IMR-90 (cell line): ENCODE measurements at regions not wholly inside any gene's neighbourhood (a gene's known extent, or its start where the extent isn't known, plus 50 kb on each side); places are given as distances from the start of the nearest gene placed in this dataset.

Experiments used
- ATAC-seq: fragments of 200-7000 bp; cut with Tn5 transposase; 2 replicates; pipeline ENCODE4 v1.9.1; 2020; ENCODE audit warnings: low read depth, mild to moderate bottlenecking, moderate library complexity
- BruUV-seq: library from RNA; stranded (reverse); fragments of 400-500 nt; replicated peaks from 2 replicates; lab custom pipeline; 2021; lab: Mats Ljungman, UMichigan
- CTCF ChIA-PET: fragments of 300-600 bp; formaldehyde crosslinking; extraction: SDS; loops from one replicate; lab custom pipeline; 2021; ENCODE audit warnings: antibody characterized with exemption; lab: Yijun Ruan, JAX
- POLR2A ChIA-PET: fragments of 300-600 bp; sonication (Branson Sonifier 250); formaldehyde crosslinking; loops from one replicate; lab custom pipeline; 2022; ENCODE audit warnings: antibody characterized with exemption; ENCODE audit not compliant: unreplicated experiment; lab: Charles Lee
- DNase-seq: peaks from one replicate; pipeline ENCODE4 v3.0.0; 2013
- H2AFZ ChIP-seq: replicated peaks from 2 replicates; pipeline ENCODE3; 2013; ENCODE audit warnings: low read length, mild to moderate bottlenecking; ENCODE audit not compliant: poor library complexity
- H2AK5ac ChIP-seq: 2 replicates; pipeline ENCODE4 v1.6.1; 2013; ENCODE audit warnings: low read depth, low read length, inconsistent platforms
- H2AK9ac ChIP-seq: replicated peaks from 2 replicates; pipeline ENCODE3; 2013; ENCODE audit warnings: mild to moderate bottlenecking, low read depth, low read length, moderate library complexity; ENCODE audit not compliant: poor library complexity
- H2BK120ac ChIP-seq: 2 replicates; pipeline ENCODE4 v1.6.1; 2013; ENCODE audit warnings: low read depth, low read length, inconsistent platforms
- H2BK15ac ChIP-seq: 3 replicates; pipeline ENCODE4 v1.6.1; 2013; ENCODE audit warnings: low read depth, low read length, inconsistent platforms
- H2BK20ac ChIP-seq: 2 replicates; pipeline ENCODE4 v1.6.1; 2013; ENCODE audit warnings: low read depth, mild to moderate bottlenecking, inconsistent platforms, low read length, moderate library complexity
- H2BK5ac ChIP-seq: 2 replicates; pipeline ENCODE4 v1.6.1; 2013; ENCODE audit warnings: mild to moderate bottlenecking, low read depth, low read length, inconsistent platforms; ENCODE audit not compliant: poor library complexity, severe bottlenecking
- H3K14ac ChIP-seq: replicated peaks from 2 replicates; pipeline ENCODE4 v1.6.1; 2013; ENCODE audit warnings: low read depth, low read length, inconsistent platforms
- H3K18ac ChIP-seq: 2 replicates; pipeline ENCODE4 v1.6.1; 2013; ENCODE audit warnings: low read depth, low read length, control low read depth
- H3K23ac ChIP-seq: 2 replicates; pipeline ENCODE4 v1.6.1; 2013; ENCODE audit warnings: low read depth, low read length, inconsistent platforms
- H3K27ac ChIP-seq: 2 replicates; pipeline ENCODE4 v1.5.1; 2013; ENCODE audit warnings: mild to moderate bottlenecking, control low read depth, low read length; ENCODE audit not compliant: insufficient read depth
- H3K27me3 ChIP-seq: 2 replicates; pipeline ENCODE4 v1.6.1; 2013; ENCODE audit warnings: low read length; ENCODE audit not compliant: control insufficient read depth, insufficient read depth
- H3K36me3 ChIP-seq: 2 replicates; pipeline ENCODE4 v1.6.1; 2013; ENCODE audit warnings: low read length, mixed read lengths; ENCODE audit not compliant: control insufficient read depth, insufficient read depth
- H3K4ac ChIP-seq: 2 replicates; pipeline ENCODE4 v1.6.1; 2013; ENCODE audit warnings: low read depth, low read length, inconsistent platforms
- H3K4me1 ChIP-seq: 2 replicates; pipeline ENCODE4 v1.6.1; 2013; ENCODE audit warnings: low read length, mixed read lengths; ENCODE audit not compliant: control insufficient read depth, insufficient read depth
- H3K4me2 ChIP-seq: 2 replicates; pipeline ENCODE4 v1.6.1; 2013; ENCODE audit warnings: low read depth, mild to moderate bottlenecking, control low read depth, low read length, moderate library complexity
- H3K4me3 ChIP-seq: 2 replicates; pipeline ENCODE4 v1.5.1; 2013; ENCODE audit warnings: low read depth, mild to moderate bottlenecking, control low read depth, low read length, moderate library complexity; ENCODE audit not compliant: insufficient read depth
- H3K56ac ChIP-seq: 2 replicates; pipeline ENCODE4 v1.6.1; 2013; ENCODE audit warnings: low read length, inconsistent platforms; ENCODE audit not compliant: insufficient read depth; ENCODE audit errors: extremely low read depth
- H3K79me1 ChIP-seq, 2 experiments: 2 replicates each; pipeline ENCODE4 v1.6.1; 2013; ENCODE audit warnings: low read length in 2 of 2, inconsistent platforms in 1 of 2, low read depth in 1 of 2
- H3K9ac ChIP-seq: 2 replicates; pipeline ENCODE4 v1.6.1; 2013; ENCODE audit warnings: low read depth, low read length, control low read depth
- H3K9me1 ChIP-seq: 2 replicates; pipeline ENCODE4 v1.6.1; 2013; ENCODE audit warnings: low read length, inconsistent platforms; ENCODE audit not compliant: insufficient read depth
- H3K9me3 ChIP-seq: 2 replicates; pipeline ENCODE4 v1.6.1; 2013; ENCODE audit warnings: low read length; ENCODE audit not compliant: control insufficient read depth, insufficient read depth
- H4K20me1 ChIP-seq: 2 replicates; pipeline ENCODE4 v1.6.1; 2013; ENCODE audit warnings: low read length, inconsistent platforms; ENCODE audit not compliant: insufficient read depth
- H4K5ac ChIP-seq: 2 replicates; pipeline ENCODE4 v1.6.1; 2013; ENCODE audit warnings: mild to moderate bottlenecking, low read depth, low read length, control low read depth
- H4K8ac ChIP-seq, 2 experiments: 2 replicates each; pipeline ENCODE4 v1.6.1; 2013; ENCODE audit warnings: low read depth in 2 of 2, low read length in 2 of 2, control low read depth in 1 of 2, inconsistent platforms in 1 of 2
- H4K91ac ChIP-seq: 2 replicates; pipeline ENCODE4 v1.6.1; 2013; ENCODE audit warnings: low read depth, low read length, inconsistent platforms; ENCODE audit not compliant: insufficient read depth
- BHLHE40 ChIP-seq: fragments of 150-350 bp; IDR thresholded peaks from 2 replicates; pipeline ENCODE4 v1.6.1; 2016; ENCODE audit warnings: mild to moderate bottlenecking, low read depth, low read length
- CEBPB ChIP-seq: IDR thresholded peaks from 2 replicates; pipeline ENCODE4 v1.6.1; 2012; ENCODE audit warnings: low read depth, low read length, improper control_type of control experiment
- FOS ChIP-seq: fragments of 150-350 bp; IDR thresholded peaks from 2 replicates; pipeline ENCODE4 v1.6.1; 2016; ENCODE audit warnings: low read depth, low read length
- MAFK ChIP-seq: IDR thresholded peaks from 2 replicates; pipeline ENCODE4 v1.6.1; 2012; ENCODE audit warnings: low read depth, low read length, improper control_type of control experiment
- MAZ ChIP-seq: IDR thresholded peaks from 2 replicates; pipeline ENCODE4 v1.6.1; 2012; ENCODE audit warnings: low read depth, mild to moderate bottlenecking, low read length, improper control_type of control experiment, moderate library complexity, borderline replicate concordance
- POLR2A ChIP-seq: IDR thresholded peaks from 2 replicates; pipeline ENCODE4 v1.6.1; 2012; ENCODE audit warnings: mild to moderate bottlenecking, low read depth, low read length
- RAD21 ChIP-seq: IDR thresholded peaks from 2 replicates; pipeline ENCODE4 v1.6.1; 2012; ENCODE audit warnings: low read length, improper control_type of control experiment
- RCOR1 ChIP-seq: IDR thresholded peaks from 2 replicates; pipeline ENCODE4 v1.6.1; 2012; ENCODE audit warnings: mild to moderate bottlenecking, low read length, improper control_type of control experiment; ENCODE audit not compliant: insufficient replicate concordance
- RFX5 ChIP-seq: IDR thresholded peaks from 2 replicates; pipeline ENCODE4 v1.8.0; 2012; ENCODE audit warnings: low read depth, mild to moderate bottlenecking, low read length, moderate library complexity
- SMC3 ChIP-seq: fragments of 150-350 bp; IDR thresholded peaks from 2 replicates; pipeline ENCODE4 v1.6.1; 2016; ENCODE audit warnings: low read depth, mild to moderate bottlenecking, antibody characterized with exemption, low read length, moderate library complexity
- WGBS, 2 experiments: methylation state at CpG; one replicate each; pipeline versions ENCODE4 v1.1.5 to v1.1.7; 2013; ENCODE audit warnings: missing lambda C conversion rate in 2 of 2; ENCODE audit not compliant: insufficient read length in 1 of 2; ENCODE audit errors: extremely low coverage in 2 of 2; 5-methylcytosine and 5-hydroxymethylcytosine counted together
- dilution Hi-C: fragments of 300-500 bp; cut with HindIII; formaldehyde crosslinking; loops from one replicate; pipeline ENCODE4 v1.14.3; 2018; ENCODE audit warnings: low sequenced_read_pairs; ENCODE audit not compliant: unreplicated experiment
- in situ Hi-C: fragments of 300-500 bp; cut with MboI; formaldehyde crosslinking; loops from 3 replicates; pipeline ENCODE4 v1.14.3; 2019; ENCODE audit warnings: low sequenced_read_pairs, inconsistent platforms, mixed read lengths
- intact Hi-C: fragments of 100-400 bp; cut with micrococcal nuclease; formaldehyde crosslinking; loops from 2 replicates; pipeline ENCODE4 v1.10.0; 2022
- TF ChIP-seq, protein P1 (sequence below): fragments of 150-350 bp; IDR thresholded peaks from 2 replicates; pipeline ENCODE4 v1.6.1; 2017; ENCODE audit warnings: mild to moderate bottlenecking, antibody characterized with exemption, low read length, low read depth
- TF ChIP-seq, protein P2 (sequence below): conservative IDR thresholded peaks from 2 replicates; pipeline ENCODE4 v1.5.1; 2012; ENCODE audit warnings: mild to moderate bottlenecking, low read depth, low read length, improper control_type of control experiment
- TF ChIP-seq, protein P3 (sequence below): fragments of 150-350 bp; IDR thresholded peaks from 2 replicates; pipeline ENCODE4 v1.6.1; 2016; ENCODE audit warnings: low read depth, mild to moderate bottlenecking, low read length, moderate library complexity, borderline replicate concordance

- Histone ChIP-seq H3K56ac (no peak overlapping the region), H2BK120ac (no peak overlapping the region), H3K4me3 (no peak overlapping the region), H3K4ac (no peak overlapping the region), H4K5ac (no peak overlapping the region), H4K20me1 (no peaks in the 10 kb centered on the region), H2BK15ac (no peak overlapping the region), H3K18ac (no peak overlapping the region), H3K36me3 (no peaks in the 10 kb centered on the region), H3K9me3 (no peaks in the 10 kb centered on the region; the same call in 1 of the 2 replicates), H3K9ac (no peak overlapping the region), H2BK20ac (no peak overlapping the region), H3K27ac (no peak overlapping the region), H2BK5ac (no peak overlapping the region), H3K14ac (no peak overlapping the region), H4K91ac (no peak overlapping the region), H3K79me1 (no peaks in the 10 kb centered on the region), H2AK5ac (no peak overlapping the region), H4K8ac (no peak overlapping the region), H3K4me1 (no peaks in the 10 kb centered on the region), H2AFZ (no peak overlapping the region), H2AK9ac (no peak overlapping the region), H3K4me2 (no peak overlapping the region), H3K9me1 (no peaks in the 10 kb centered on the region), H3K27me3 (no peaks in the 10 kb centered on the region), H3K23ac (no peak overlapping the region)
- DNase-seq, result no peak
- in situ Hi-C loops, result no loop called here
- no CpG with 5 or more reads among the region's 1 CpG for WGBS, 2 experiments
- no TSS peak for BruUV-seq
- intact Hi-C loops, result no loop called here
- ChIA-PET CTCF (no interaction called here), POLR2A (no interaction called here)
- TF ChIP-seq MAZ (no peak), RFX5 (no peak), POLR2A (no peak), BHLHE40 (no peak), RAD21 (no peak), MAFK (no peak), RCOR1 (no peak), FOS (no peak), SMC3 (no peak), CEBPB (no peak)
- TF ChIP-seq, protein P1, sequence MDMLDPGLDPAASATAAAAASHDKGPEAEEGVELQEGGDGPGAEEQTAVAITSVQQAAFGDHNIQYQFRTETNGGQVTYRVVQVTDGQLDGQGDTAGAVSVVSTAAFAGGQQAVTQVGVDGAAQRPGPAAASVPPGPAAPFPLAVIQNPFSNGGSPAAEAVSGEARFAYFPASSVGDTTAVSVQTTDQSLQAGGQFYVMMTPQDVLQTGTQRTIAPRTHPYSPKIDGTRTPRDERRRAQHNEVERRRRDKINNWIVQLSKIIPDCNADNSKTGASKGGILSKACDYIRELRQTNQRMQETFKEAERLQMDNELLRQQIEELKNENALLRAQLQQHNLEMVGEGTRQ, result no peak
- TF ChIP-seq, protein P2, sequence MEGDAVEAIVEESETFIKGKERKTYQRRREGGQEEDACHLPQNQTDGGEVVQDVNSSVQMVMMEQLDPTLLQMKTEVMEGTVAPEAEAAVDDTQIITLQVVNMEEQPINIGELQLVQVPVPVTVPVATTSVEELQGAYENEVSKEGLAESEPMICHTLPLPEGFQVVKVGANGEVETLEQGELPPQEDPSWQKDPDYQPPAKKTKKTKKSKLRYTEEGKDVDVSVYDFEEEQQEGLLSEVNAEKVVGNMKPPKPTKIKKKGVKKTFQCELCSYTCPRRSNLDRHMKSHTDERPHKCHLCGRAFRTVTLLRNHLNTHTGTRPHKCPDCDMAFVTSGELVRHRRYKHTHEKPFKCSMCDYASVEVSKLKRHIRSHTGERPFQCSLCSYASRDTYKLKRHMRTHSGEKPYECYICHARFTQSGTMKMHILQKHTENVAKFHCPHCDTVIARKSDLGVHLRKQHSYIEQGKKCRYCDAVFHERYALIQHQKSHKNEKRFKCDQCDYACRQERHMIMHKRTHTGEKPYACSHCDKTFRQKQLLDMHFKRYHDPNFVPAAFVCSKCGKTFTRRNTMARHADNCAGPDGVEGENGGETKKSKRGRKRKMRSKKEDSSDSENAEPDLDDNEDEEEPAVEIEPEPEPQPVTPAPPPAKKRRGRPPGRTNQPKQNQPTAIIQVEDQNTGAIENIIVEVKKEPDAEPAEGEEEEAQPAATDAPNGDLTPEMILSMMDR, result no peak
- TF ChIP-seq, protein P3, sequence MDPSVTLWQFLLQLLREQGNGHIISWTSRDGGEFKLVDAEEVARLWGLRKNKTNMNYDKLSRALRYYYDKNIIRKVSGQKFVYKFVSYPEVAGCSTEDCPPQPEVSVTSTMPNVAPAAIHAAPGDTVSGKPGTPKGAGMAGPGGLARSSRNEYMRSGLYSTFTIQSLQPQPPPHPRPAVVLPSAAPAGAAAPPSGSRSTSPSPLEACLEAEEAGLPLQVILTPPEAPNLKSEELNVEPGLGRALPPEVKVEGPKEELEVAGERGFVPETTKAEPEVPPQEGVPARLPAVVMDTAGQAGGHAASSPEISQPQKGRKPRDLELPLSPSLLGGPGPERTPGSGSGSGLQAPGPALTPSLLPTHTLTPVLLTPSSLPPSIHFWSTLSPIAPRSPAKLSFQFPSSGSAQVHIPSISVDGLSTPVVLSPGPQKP, result no peak
- dilution Hi-C loops, result no loop called here
- ATAC-seq, result no peak
Measured at GRCh38 chr1:166785987-166786386, 53.3 kb upstream of the POGK start.
